ENCODE measurements at regions not wholly inside any gene's neighbourhood (a gene's known extent, or its start where the extent isn't known, plus 50 kb on each side); places are given as distances from the start of the nearest gene placed in this dataset.

GRCh38 chr4:101415962-101416361 is 68.6 kb upstream of the PPP3CA start:
- TF ChIP-seq CTCF (IDR thresholded peaks at IDR 0.05) (no peak), POLR2A (IDR thresholded peaks at IDR 0.05) (no peak)
